ENCODE measurements at regions not wholly inside any gene's neighbourhood (a gene's known extent, or its start where the extent isn't known, plus 50 kb on each side); places are given as distances from the start of the nearest gene placed in this dataset.
"Not testable (repeated sequence)": the region's sequence is repeated elsewhere in the genome, so short reads cannot be mapped to it uniquely, and the experiment has no call there.

- H3K36me3 ChIP-seq (ENCODE audit: control insufficient read depth in 2 of 3, insufficient read depth in 3 of 3, low read length in 3 of 3); CTCF ChIA-PET; H3K27ac Mint-ChIP-seq; H3K4me3 Mint-ChIP-seq; ATAC-seq; H3K27me3 ChIP-seq (ENCODE audit: control insufficient read depth in 2 of 2, insufficient read depth in 2 of 2, low read length in 2 of 2); H3K36me3 Mint-ChIP-seq; intact Hi-C loops (cut with micrococcal nuclease); H3K4me1 Mint-ChIP-seq; POLR2A ChIA-PET; H3K4me1 ChIP-seq (ENCODE audit: control insufficient read depth in 2 of 2, insufficient read depth in 2 of 2, low read length in 2 of 2); H3K4me3 ChIP-seq (ENCODE audit: low read length); H3K9me3 Mint-ChIP-seq; DNase-seq; H3K27ac ChIP-seq (ENCODE audit: low read depth, low read length); H3K27me3 Mint-ChIP-seq; H3K9me3 ChIP-seq (ENCODE audit: control insufficient read depth in 2 of 3, low read length in 3 of 3): not testable (repeated sequence)
Measured at GRCh38 chr3:6066868-6067578, 793.9 kb upstream of the GRM7 start.

- no peak overlapping the region for H3K4me3 Mint-ChIP-seq
- H3K27ac ChIP-seq (ENCODE audit: low read depth, low read length): no peak overlapping the region
- no peak for DNase-seq
- H3K4me1 ChIP-seq (ENCODE audit: control insufficient read depth in 2 of 2, insufficient read depth in 2 of 2, low read length in 2 of 2): no peaks in the 10 kb centered on the region
- no peaks in the 10 kb centered on the region for H3K9me3 ChIP-seq (ENCODE audit: control insufficient read depth in 2 of 3, low read length in 3 of 3)
- no peaks in the 10 kb centered on the region for H3K27me3 ChIP-seq (ENCODE audit: control insufficient read depth in 2 of 2, insufficient read depth in 2 of 2, low read length in 2 of 2)
- H3K9me3 Mint-ChIP-seq: peaks cover 0 to 11% (median 4%) of the 10 kb centered on the region in 11 donors
- H3K4me3 ChIP-seq (ENCODE audit: low read length): no peak overlapping the region
- intact Hi-C loops (cut with micrococcal nuclease): no loop called here
- H3K36me3 ChIP-seq (ENCODE audit: control insufficient read depth in 2 of 3, insufficient read depth in 3 of 3, low read length in 3 of 3): no peaks in the 10 kb centered on the region
- H3K4me1 Mint-ChIP-seq: no peaks in the 10 kb centered on the region
- ChIA-PET CTCF (no interaction called here), POLR2A (no interaction called here)
- no peaks in the 10 kb centered on the region for H3K27me3 Mint-ChIP-seq
- H3K27ac Mint-ChIP-seq: no peak overlapping the region
- no peaks in the 10 kb centered on the region for H3K36me3 Mint-ChIP-seq
- no peak for ATAC-seq
Measured at GRCh38 chr3:6074952-6075351, 786.0 kb upstream of the GRM7 start.

- Histone ChIP-seq H3K4me3 (ENCODE audit: low read length) (no peak overlapping the region), H3K4me1 (ENCODE audit: control insufficient read depth in 2 of 2, insufficient read depth in 2 of 2, low read length in 2 of 2) (no peaks in the 10 kb centered on the region), H3K9me3 (ENCODE audit: control insufficient read depth in 2 of 3, low read length in 3 of 3) (no peaks in the 10 kb centered on the region), H3K27ac (ENCODE audit: low read depth, low read length) (no peak overlapping the region), H3K36me3 (ENCODE audit: control insufficient read depth in 2 of 3, insufficient read depth in 3 of 3, low read length in 3 of 3) (no peaks in the 10 kb centered on the region), H3K27me3 (ENCODE audit: control insufficient read depth in 2 of 2, insufficient read depth in 2 of 2, low read length in 2 of 2) (no peaks in the 10 kb centered on the region)
- Mint-ChIP-seq H3K9me3 (peaks cover 0 to 14% (median 8%) of the 10 kb centered on the region in 11 donors), H3K27ac (no peak overlapping the region), H3K27me3 (no peaks in the 10 kb centered on the region), H3K4me1 (no peaks in the 10 kb centered on the region), H3K4me3 (no peak overlapping the region), H3K36me3 (peaks cover 0 to 4% (median 0%) of the 10 kb centered on the region in 5 donors)
- intact Hi-C loops (cut with micrococcal nuclease): no loop called here
- CTCF ChIA-PET: no interaction called here
- POLR2A ChIA-PET: no interaction called here
- DNase-seq: no peak
- no peak for ATAC-seq
Measured at GRCh38 chr3:6078436-6078835, 782.5 kb upstream of the GRM7 start.

GRCh38 chr3:6079011-6079410 is 781.9 kb upstream of the GRM7 start:
- DNase-seq: no peak
- intact Hi-C loops (cut with micrococcal nuclease): no loop called here
- no peaks in the 10 kb centered on the region for H3K4me1 Mint-ChIP-seq
- no peak overlapping the region for H3K27ac ChIP-seq (ENCODE audit: low read depth, low read length)
- ChIA-PET POLR2A (no interaction called here), CTCF (no interaction called here)
- no peak overlapping the region for H3K4me3 Mint-ChIP-seq
- H3K27ac Mint-ChIP-seq: no peak overlapping the region
- ATAC-seq: no peak
- no peaks in the 10 kb centered on the region for H3K4me1 ChIP-seq (ENCODE audit: control insufficient read depth in 2 of 2, insufficient read depth in 2 of 2, low read length in 2 of 2)
- no peaks in the 10 kb centered on the region for H3K36me3 ChIP-seq (ENCODE audit: control insufficient read depth in 2 of 3, insufficient read depth in 3 of 3, low read length in 3 of 3)
- peaks cover 0 to 18% (median 8%) of the 10 kb centered on the region in 11 donors for H3K9me3 Mint-ChIP-seq
- no peaks in the 10 kb centered on the region for H3K27me3 ChIP-seq (ENCODE audit: control insufficient read depth in 2 of 2, insufficient read depth in 2 of 2, low read length in 2 of 2)
- no peaks in the 10 kb centered on the region for H3K9me3 ChIP-seq (ENCODE audit: control insufficient read depth in 2 of 3, low read length in 3 of 3)
- no peak overlapping the region for H3K4me3 ChIP-seq (ENCODE audit: low read length)
- no peaks in the 10 kb centered on the region for H3K27me3 Mint-ChIP-seq
- H3K36me3 Mint-ChIP-seq: peaks cover 0 to 4% (median 0%) of the 10 kb centered on the region in 5 donors

- H3K4me1 Mint-ChIP-seq: no peaks in the 10 kb centered on the region
- POLR2A ChIA-PET: no interaction called here
- H3K27ac Mint-ChIP-seq: no peak overlapping the region
- Histone ChIP-seq H3K4me3 (ENCODE audit: low read length) (no peak overlapping the region), H3K27me3 (ENCODE audit: control insufficient read depth in 2 of 2, insufficient read depth in 2 of 2, low read length in 2 of 2) (no peaks in the 10 kb centered on the region), H3K4me1 (ENCODE audit: control insufficient read depth in 2 of 2, insufficient read depth in 2 of 2, low read length in 2 of 2) (no peaks in the 10 kb centered on the region), H3K9me3 (ENCODE audit: control insufficient read depth in 2 of 3, low read length in 3 of 3) (no peaks in the 10 kb centered on the region), H3K27ac (ENCODE audit: low read depth, low read length) (no peak overlapping the region), H3K36me3 (ENCODE audit: control insufficient read depth in 2 of 3, insufficient read depth in 3 of 3, low read length in 3 of 3) (no peaks in the 10 kb centered on the region)
- intact Hi-C loops (cut with micrococcal nuclease): no loop called here
- no peak for ATAC-seq
- peaks cover 0 to 18% (median 6%) of the 10 kb centered on the region in 11 donors for H3K9me3 Mint-ChIP-seq
- H3K4me3 Mint-ChIP-seq: no peak overlapping the region
- CTCF ChIA-PET: no interaction called here
- no peak for DNase-seq
- H3K36me3 Mint-ChIP-seq: peaks cover 0 to 4% (median 0%) of the 10 kb centered on the region in 5 donors
- no peaks in the 10 kb centered on the region for H3K27me3 Mint-ChIP-seq
Measured at GRCh38 chr3:6079561-6080179, 781.2 kb upstream of the GRM7 start.

GRCh38 chr3:6088433-6088832 is 772.5 kb upstream of the GRM7 start:
- Histone ChIP-seq H3K36me3 (ENCODE audit: control insufficient read depth in 2 of 3, insufficient read depth in 3 of 3, low read length in 3 of 3) (no peaks in the 10 kb centered on the region), H3K27ac (ENCODE audit: low read depth, low read length) (no peak overlapping the region), H3K9me3 (ENCODE audit: control insufficient read depth in 2 of 3, low read length in 3 of 3) (no peaks in the 10 kb centered on the region), H3K4me3 (ENCODE audit: low read length) (no peak overlapping the region), H3K4me1 (ENCODE audit: control insufficient read depth in 2 of 2, insufficient read depth in 2 of 2, low read length in 2 of 2) (no peaks in the 10 kb centered on the region), H3K27me3 (ENCODE audit: control insufficient read depth in 2 of 2, insufficient read depth in 2 of 2, low read length in 2 of 2) (no peaks in the 10 kb centered on the region)
- Mint-ChIP-seq H3K4me1 (peaks cover 0 to 1% (median 0%) of the 10 kb centered on the region in 7 donors), H3K27ac (no peak overlapping the region), H3K36me3 (no peaks in the 10 kb centered on the region), H3K9me3 (peaks cover 0 to 7% (median 3%) of the 10 kb centered on the region in 11 donors), H3K27me3 (no peaks in the 10 kb centered on the region), H3K4me3 (no peak overlapping the region)
- ChIA-PET POLR2A (no interaction called here), CTCF (no interaction called here)
- intact Hi-C loops (cut with micrococcal nuclease): no loop called here
- no peak for DNase-seq
- no peak for ATAC-seq

GRCh38 chr3:6089780-6090179 is 771.1 kb upstream of the GRM7 start:
- intact Hi-C loops (cut with micrococcal nuclease): no loop called here
- Mint-ChIP-seq H3K9me3 (peaks cover 0 to 5% (median 0%) of the 10 kb centered on the region in 11 donors), H3K27me3 (no peaks in the 10 kb centered on the region), H3K4me3 (no peak overlapping the region), H3K4me1 (peaks cover 0 to 1% (median 0%) of the 10 kb centered on the region in 7 donors), H3K27ac (no peak overlapping the region), H3K36me3 (no peaks in the 10 kb centered on the region)
- CTCF ChIA-PET: no interaction called here
- no peaks in the 10 kb centered on the region for H3K36me3 ChIP-seq (ENCODE audit: control insufficient read depth in 2 of 3, insufficient read depth in 3 of 3, low read length in 3 of 3)
- ATAC-seq: no peak
- no peak overlapping the region for H3K4me3 ChIP-seq (ENCODE audit: low read length)
- no peak overlapping the region for H3K27ac ChIP-seq (ENCODE audit: low read depth, low read length)
- no peaks in the 10 kb centered on the region for H3K9me3 ChIP-seq (ENCODE audit: control insufficient read depth in 2 of 3, low read length in 3 of 3)
- POLR2A ChIA-PET: no interaction called here
- H3K27me3 ChIP-seq (ENCODE audit: control insufficient read depth in 2 of 2, insufficient read depth in 2 of 2, low read length in 2 of 2): no peaks in the 10 kb centered on the region
- no peak for DNase-seq
- no peaks in the 10 kb centered on the region for H3K4me1 ChIP-seq (ENCODE audit: control insufficient read depth in 2 of 2, insufficient read depth in 2 of 2, low read length in 2 of 2)

Measured in naive thymus-derived CD4-positive, alpha-beta T cell (primary cell).